GM12878 (cell line): ENCODE measurements at regions not wholly inside any gene's neighbourhood (a gene's known extent, or its start where the extent isn't known, plus 50 kb on each side); places are given as distances from the start of the nearest gene placed in this dataset.

Experiments used
- ATAC-seq: fragments of 200-7000 bp; cut with Tn5 transposase; 3 replicates; pipeline ENCODE4 v1.9.1; 2020; ENCODE audit warnings: mild to moderate bottlenecking, moderate library complexity
- BruUV-seq: library from RNA; stranded (reverse); fragments of 400-500 nt; replicated peaks from 2 replicates; lab custom pipeline; 2021; lab: Mats Ljungman, UMichigan
- CTCF ChIA-PET: fragments of 300-600 bp; sonication (Branson Sonifier 250); formaldehyde crosslinking; extraction: SDS; loops from one replicate; lab custom pipeline; 2021; ENCODE audit warnings: inconsistent platforms; lab: Yijun Ruan, JAX
- POLR2A ChIA-PET: fragments of 350-600 bp; formaldehyde crosslinking; extraction: SDS; loops from one replicate; lab custom pipeline; 2021; ENCODE audit warnings: inconsistent platforms; lab: Charles Lee
- RAD21 ChIA-PET: fragments of 300-600 bp; sonication (Branson Sonifier 250); formaldehyde crosslinking; loops from one replicate; lab custom pipeline; 2023; ENCODE audit warnings: antibody characterized with exemption; ENCODE audit not compliant: unreplicated experiment; lab: Charles Lee
- SMC1A ChIA-PET: fragments of 300-600 bp; sonication (Branson Sonifier 250); formaldehyde crosslinking; loops from one replicate; lab custom pipeline; 2023; ENCODE audit not compliant: unreplicated experiment, uncharacterized antibody; lab: Charles Lee
- DNase-seq: peaks from one replicate; pipeline ENCODE4 v3.0.0-alpha.2; 2011; ENCODE audit warnings: low read depth, low spot score
- FAIRE-seq: peaks from 3 replicates; lab custom pipeline; 2011; peaks lifted over from hg19 to GRCh38; lab: Jason Lieb, UNC
- H2AFZ ChIP-seq: 2 replicates; pipeline ENCODE4 v1.6.0; 2011; ENCODE audit warnings: low read depth, low read length, control low read depth; ENCODE audit not compliant: control insufficient read depth
- H3K27ac ChIP-seq: 2 replicates; pipeline ENCODE4 v1.5.1; 2011; ENCODE audit warnings: control low read depth; ENCODE audit not compliant: control insufficient read depth, insufficient read depth
- H3K27me3 ChIP-seq, 2 experiments: replicated peaks in 1 of 2; 2 replicates each; pipeline versions ENCODE4 v1.6.0 to v1.6.1; 2011; ENCODE audit warnings: low read length in 1 of 2; ENCODE audit not compliant: control insufficient read depth in 2 of 2, insufficient read depth in 2 of 2
- H3K36me3 ChIP-seq, 2 experiments: 2 replicates each; pipeline ENCODE4 v1.5.1; 2011; ENCODE audit warnings: low read length in 1 of 2; ENCODE audit not compliant: control insufficient read depth in 2 of 2, insufficient read depth in 2 of 2
- H3K4me1 ChIP-seq: 2 replicates; pipeline ENCODE4 v1.6.1; 2011; ENCODE audit warnings: mild to moderate bottlenecking, low read length, moderate library complexity, mixed read lengths; ENCODE audit not compliant: control insufficient read depth, insufficient read depth
- H3K4me2 ChIP-seq: 2 replicates; pipeline ENCODE4 v1.6.0; 2011; ENCODE audit warnings: control low read depth; ENCODE audit not compliant: control insufficient read depth, insufficient read depth
- H3K4me3 ChIP-seq: fragments of 200-600 bp; sonication (generic); 2 replicates; pipeline ENCODE4 v1.5.1; 2016
- H3K79me2 ChIP-seq: 2 replicates; pipeline ENCODE4 v1.6.0; 2011; ENCODE audit warnings: low read length; ENCODE audit not compliant: control insufficient read depth, insufficient read depth
- H3K9ac ChIP-seq: 2 replicates; pipeline ENCODE4 v1.8.0; 2011; ENCODE audit warnings: low read length, control low read depth, mixed read lengths; ENCODE audit not compliant: control insufficient read depth, insufficient read depth
- H3K9me3 ChIP-seq: replicated peaks from 3 replicates; pipeline ENCODE4 v1.5.1; 2011; ENCODE audit warnings: mild to moderate bottlenecking, low read length; ENCODE audit not compliant: control insufficient read depth, insufficient read depth
- H4K20me1 ChIP-seq: 2 replicates; pipeline ENCODE4 v1.6.0; 2011; ENCODE audit not compliant: control insufficient read depth, insufficient read depth
- EGR1 ChIP-seq, 2 experiments: IDR thresholded peaks; 1 replicate in 1 of 2; 2 replicates in 1 of 2; pipeline ENCODE4 v1.6.1; 2011 to 2012; ENCODE audit warnings: low read depth in 2 of 2, low read length in 2 of 2, borderline replicate concordance in 1 of 2, mild to moderate bottlenecking in 1 of 2, moderate library complexity in 1 of 2
- ELK1 ChIP-seq: IDR thresholded peaks from 2 replicates; pipeline ENCODE4 v1.6.1; 2012; ENCODE audit warnings: low read depth, low read length, improper control_type of control experiment
- ESRRA ChIP-seq: IDR thresholded peaks from 2 replicates; pipeline ENCODE4 v1.6.1; 2012; ENCODE audit warnings: mild to moderate bottlenecking, low read length, improper control_type of control experiment
- ETV6 ChIP-seq, 2 experiments: fragments of 450-650 bp in 1 of 2; IDR thresholded peaks in 1 of 2; conservative IDR thresholded peaks in 1 of 2; 2 replicates each; pipeline ENCODE4 v1.6.1; 2014; ENCODE audit warnings: antibody characterized with exemption in 1 of 2, borderline replicate concordance in 1 of 2, low read depth in 1 of 2, mild to moderate bottlenecking in 1 of 2, moderate library complexity in 1 of 2
- IKZF1 ChIP-seq: fragments of 450-650 bp; conservative IDR thresholded peaks from 2 replicates; pipeline ENCODE4 v1.6.1; 2017; ENCODE audit warnings: antibody characterized with exemption, mild to moderate bottlenecking
- NRF1 ChIP-seq: conservative IDR thresholded peaks from 2 replicates; pipeline ENCODE4 v1.6.1; 2011; ENCODE audit warnings: mild to moderate bottlenecking, low read depth, low read length, improper control_type of control experiment
- SMARCA5 ChIP-seq: fragments of 450-650 bp; IDR thresholded peaks from 2 replicates; pipeline ENCODE4 v1.6.1; 2017; ENCODE audit warnings: mild to moderate bottlenecking
- STAT1 ChIP-seq: fragments of 450-650 bp; conservative IDR thresholded peaks from 2 replicates; pipeline ENCODE4 v1.6.1; 2014; ENCODE audit warnings: antibody characterized with exemption, mild to moderate bottlenecking
- ZNF217 ChIP-seq: fragments of 450-650 bp; IDR thresholded peaks from 2 replicates; pipeline ENCODE4 v1.6.1; 2017; ENCODE audit warnings: antibody characterized with exemption, mild to moderate bottlenecking
- ZNF622 ChIP-seq: fragments of 450-650 bp; IDR thresholded peaks from 2 replicates; pipeline ENCODE4 v1.6.1; 2017; ENCODE audit warnings: mild to moderate bottlenecking, inconsistent platforms
- WGBS: methylation state at CpG from one replicate; pipeline ENCODE4 v1.1.6; 2016; ENCODE audit warnings: low lambda C conversion rate; ENCODE audit not compliant: insufficient replicate concordance, insufficient coverage; ENCODE audit errors: missing lambda C conversion rate; 5-methylcytosine and 5-hydroxymethylcytosine counted together
- in situ Hi-C: fragments of 300-500 bp; cut with MboI; formaldehyde crosslinking; loops from 9 replicates; pipeline ENCODE4 v1.14.3; 2018; ENCODE audit warnings: mixed read lengths
- intact Hi-C: fragments of 100-400 bp; cut with micrococcal nuclease; formaldehyde crosslinking; loops from one replicate; pipeline ENCODE4 v1.14.2; 2022; ENCODE audit not compliant: unreplicated experiment

- Histone ChIP-seq H2AFZ (no peak overlapping the region), H3K4me3 (no peak overlapping the region), H3K9ac (no peak overlapping the region), H3K4me2 (no peak overlapping the region), H4K20me1 (no peaks in the 10 kb centered on the region), H3K36me3 (no peaks in the 10 kb centered on the region), H3K79me2 (no peaks in the 10 kb centered on the region), H3K9me3 (no peaks in the 10 kb centered on the region), H3K4me1 (0 out of 2 replicates have a peak, but pooled peaks cover 3% of the 10 kb centered on the region), H3K27me3 (no peaks in the 10 kb centered on the region), H3K27ac (no peak overlapping the region)
- ChIA-PET CTCF (interaction anchor here (0.8 to 1.0 kb wide), 2 partner anchors 58 to 86 kb away, joined by 3 to 4 read pairs; no protein-coding TSS in a partner anchor), RAD21 (interaction anchor here (1.4 kb wide), 1 partner anchor 37 kb away, joined by 4 read pairs; no protein-coding TSS in a partner anchor), SMC1A (interaction anchor here (0.8 to 2.5 kb wide), 5 partner anchors 11 to 242 kb away, joined by 3 to 9 read pairs (median 4); no protein-coding TSS in a partner anchor), POLR2A (no interaction called here)
- no TSS peak for BruUV-seq
- in situ Hi-C loops: no loop called here
- intact Hi-C loops: no loop called here
- 47% methylated on average over 2 of the region's 2 CpGs for WGBS
- FAIRE-seq: no peak
- no peak for TF ChIP-seq ZNF217
- no peak for TF ChIP-seq ELK1
- no peak for TF ChIP-seq STAT1
- TF ChIP-seq IKZF1: no peak
- no peak for TF ChIP-seq EGR1 (IDR thresholded peaks at IDR 0.05; ENCODE audit: borderline replicate concordance in 1 of 2, low read depth in 2 of 2, low read length in 2 of 2)
- no peak for TF ChIP-seq ZNF622
- no peak for TF ChIP-seq SMARCA5
- no peak for TF ChIP-seq NRF1
- no peak for TF ChIP-seq ESRRA
- no peak for TF ChIP-seq ETV6 (conservative IDR thresholded peaks at IDR 0.05 in 1 of 2, IDR thresholded peaks at IDR 0.05 in 1 of 2; ENCODE audit: borderline replicate concordance in 1 of 2, low read depth in 1 of 2)
- no peak for ATAC-seq
- DNase-seq: no peak
These were observed 233.3 kb upstream of the EGLN3 start for GRCh38 chr14:34184126-34184525.
